HCT116 (cell line): ENCODE measurements at regions not wholly inside any gene's neighbourhood (a gene's known extent, or its start where the extent isn't known, plus 50 kb on each side); places are given as distances from the start of the nearest gene placed in this dataset.

ENCODE experiments used
- ATAC-seq: fragments of 200-7000 bp; cut with Tn5 transposase; 2 replicates; pipeline ENCODE4 v1.9.1; 2020; ENCODE audit warnings: mild to moderate bottlenecking, moderate library complexity
- BruUV-seq: library from RNA; stranded (reverse); fragments of 400-500 nt; replicated peaks from 2 replicates; lab custom pipeline; 2021; lab: Mats Ljungman, UMichigan
- CTCF ChIA-PET: fragments of 300-600 bp; sonication (Branson Sonifier 250); formaldehyde crosslinking; loops from one replicate; lab custom pipeline; 2021; ENCODE audit warnings: antibody characterized with exemption; lab: Charles Lee
- POLR2A ChIA-PET: fragments of 300-600, 350-600 bp; sonication (Branson Sonifier 250); formaldehyde crosslinking; loops from one replicate; lab custom pipeline; 2021; ENCODE audit warnings: antibody characterized with exemption; lab: Charles Lee
- RAD21 ChIA-PET, 2 experiments: fragments of 300-600 bp; sonication (Branson Sonifier 250); formaldehyde crosslinking; loops; one replicate each; lab custom pipeline; 2023; ENCODE audit warnings: low total read pairs in 2 of 2; ENCODE audit not compliant: uncharacterized antibody in 2 of 2, unreplicated experiment in 2 of 2, low non-redundant PET in 1 of 2; lab: Charles Lee
- DNase-seq: peaks from one replicate; pipeline ENCODE4 v3.0.0-alpha.2; 2010; ENCODE audit warnings: low read depth, low spot score
- H2AFZ ChIP-seq: fragments of 200-600 bp; shearing (Covaris generic), sonication (generic); 2 replicates; pipeline ENCODE4 v1.6.1; 2017; ENCODE audit warnings: low read depth, mixed run types, mixed read lengths, antibody characterized with exemption, low read length; ENCODE audit not compliant: poor library complexity, severe bottlenecking
- H3K27ac ChIP-seq: 2 replicates; pipeline ENCODE4 v1.5.1; 2012; ENCODE audit warnings: low read depth, low read length
- H3K27me3 ChIP-seq: fragments of 200-600 bp; sonication (generic); 2 replicates; pipeline ENCODE4 v1.6.1; 2016; ENCODE audit warnings: mixed run types, low read length, mixed read lengths; ENCODE audit not compliant: insufficient read depth
- H3K36me3 ChIP-seq, 2 experiments: fragments of 200-500 bp in 1 of 2; fragments of 200-600 bp in 1 of 2; sonication (Bioruptor generic) in 1 of 2; sonication (generic) in 1 of 2; 2 replicates each; pipeline versions ENCODE4 v1.5.1 to v1.6.1; 2014 to 2016; ENCODE audit warnings: low read length in 2 of 2, inconsistent platforms in 1 of 2, mixed read lengths in 1 of 2, mixed run types in 1 of 2; ENCODE audit not compliant: insufficient read depth in 2 of 2, control insufficient read depth in 1 of 2
- H3K4me1 ChIP-seq, 2 experiments: fragments of 200-600 bp in 1 of 2; sonication (generic) in 1 of 2; 2 replicates each; pipeline versions ENCODE4 v1.5.1 to v1.6.1; 2012 to 2017; ENCODE audit warnings: low read length in 2 of 2, inconsistent platforms in 1 of 2, mild to moderate bottlenecking in 1 of 2, mixed read lengths in 1 of 2, mixed run types in 1 of 2, moderate library complexity in 1 of 2; ENCODE audit not compliant: insufficient read depth in 2 of 2, control insufficient read depth in 1 of 2
- H3K4me2 ChIP-seq: fragments of 200-600 bp; sonication (generic); 2 replicates; pipeline ENCODE4 v1.6.1; 2017; ENCODE audit warnings: mixed run types, low read length, mixed read lengths
- H3K4me3 ChIP-seq, 2 experiments: fragments of 200-600 bp in 1 of 2; sonication (generic) in 1 of 2; replicated peaks in 1 of 2; 2 replicates each; pipeline ENCODE4 v1.5.1; 2011 to 2016; ENCODE audit warnings: low read length in 2 of 2, control low read depth in 1 of 2, low read depth in 1 of 2, mild to moderate bottlenecking in 1 of 2, mixed read lengths in 1 of 2, mixed run types in 1 of 2
- H3K79me2 ChIP-seq: fragments of 200-600 bp; sonication (generic); 2 replicates; pipeline ENCODE4 v1.6.1; 2017; ENCODE audit warnings: mild to moderate bottlenecking, mixed run types, low read length, moderate library complexity, mixed read lengths; ENCODE audit not compliant: insufficient read depth
- H3K9ac ChIP-seq: fragments of 200-600 bp; sonication (generic); 2 replicates; pipeline ENCODE4 v1.6.1; 2016; ENCODE audit warnings: low read length, mixed read lengths
- H3K9me2 ChIP-seq: fragments of 200-600 bp; sonication (generic), shearing (Covaris generic); 2 replicates; pipeline ENCODE4 v1.6.1; 2017; ENCODE audit warnings: mixed run types, mild to moderate bottlenecking, moderate library complexity; ENCODE audit not compliant: insufficient read depth
- H3K9me3 ChIP-seq, 2 experiments: fragments of 200-500 bp in 1 of 2; fragments of 200-600 bp in 1 of 2; sonication (Bioruptor generic) in 1 of 2; sonication (generic) in 1 of 2; 2 replicates each; pipeline ENCODE4 v1.6.1; 2014 to 2017; ENCODE audit warnings: low read length in 2 of 2, mixed read lengths in 2 of 2, inconsistent platforms in 1 of 2, low read depth in 1 of 2, mild to moderate bottlenecking in 1 of 2, mixed run types in 1 of 2, moderate library complexity in 1 of 2; ENCODE audit not compliant: control insufficient read depth in 1 of 2, insufficient read depth in 1 of 2
- H4K20me1 ChIP-seq: fragments of 200-600 bp; sonication (generic), shearing (Covaris generic); 2 replicates; pipeline ENCODE4 v1.6.1; 2017; ENCODE audit warnings: mixed run types, mild to moderate bottlenecking, moderate library complexity; ENCODE audit not compliant: insufficient read depth
- EGR1 ChIP-seq: IDR thresholded peaks from 2 replicates; pipeline ENCODE4 v1.6.1; 2012; ENCODE audit warnings: low read depth
- FOSL1 ChIP-seq: IDR thresholded peaks from 2 replicates; pipeline ENCODE4 v1.6.1; 2012; ENCODE audit warnings: low read depth
- JUND ChIP-seq: IDR thresholded peaks from 2 replicates; pipeline ENCODE4 v1.6.1; 2012
- SIN3A ChIP-seq: IDR thresholded peaks from 2 replicates; pipeline ENCODE4 v1.6.1; 2012; ENCODE audit warnings: low read depth
- SP1 ChIP-seq: IDR thresholded peaks from 2 replicates; pipeline ENCODE4 v1.6.1; 2012; ENCODE audit warnings: low read depth
- TCF7L2 ChIP-seq: IDR thresholded peaks from 2 replicates; pipeline ENCODE4 v1.7.0; 2011; ENCODE audit warnings: borderline replicate concordance, inconsistent platforms; ENCODE audit not compliant: insufficient read depth, insufficient read length; ENCODE audit errors: extremely low read depth
- YY1 ChIP-seq: IDR thresholded peaks from 2 replicates; pipeline ENCODE4 v1.6.1; 2011; ENCODE audit warnings: low read length, low read depth, moderate library complexity, mild to moderate bottlenecking; ENCODE audit not compliant: insufficient replicate concordance; ENCODE audit errors: extremely low read depth
- ZNF274 ChIP-seq: fragments of 200-500 bp; sonication (Bioruptor generic); IDR thresholded peaks from 2 replicates; pipeline ENCODE4 v1.6.1; 2014; ENCODE audit warnings: mild to moderate bottlenecking, low read depth, low read length, inconsistent platforms
- intact Hi-C: fragments of 100-400 bp; cut with micrococcal nuclease; formaldehyde crosslinking; loops from 2 replicates; pipeline ENCODE4 v1.10.0; 2022
- TF ChIP-seq, protein P1 (sequence below): IDR thresholded peaks from 2 replicates; pipeline ENCODE4 v1.6.1; 2011; ENCODE audit warnings: mild to moderate bottlenecking, low read length, moderate library complexity; ENCODE audit not compliant: insufficient replicate concordance; ENCODE audit errors: extremely low read depth

DNA sequence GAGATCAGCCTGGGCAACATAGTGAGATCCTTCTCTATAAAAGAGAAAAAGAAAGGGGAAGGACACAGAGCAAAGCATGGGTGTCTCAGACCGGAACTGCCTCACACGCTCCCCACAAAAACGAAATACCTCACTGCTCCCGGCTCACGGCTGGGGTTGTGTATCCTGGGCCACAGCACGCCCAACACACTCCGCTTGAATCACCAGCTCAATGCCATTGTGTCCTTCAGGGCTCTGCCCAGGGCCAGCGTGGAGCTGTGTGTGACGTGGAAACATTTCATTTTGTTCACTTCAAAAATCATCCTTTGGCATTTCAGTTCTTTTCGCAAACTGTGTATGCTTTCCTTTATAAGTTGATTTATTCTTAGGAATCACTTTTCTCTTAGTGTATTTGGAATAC lies 279.5 kb downstream of the IRX1 start:
- CTCF ChIA-PET: no interaction called here
- H2AFZ ChIP-seq: no peak overlapping the region
- BruUV-seq: no TSS peak
- no peaks in the 10 kb centered on the region for H3K27me3 ChIP-seq
- H3K4me3 ChIP-seq: no peak overlapping the region
- no peak overlapping the region for H3K27ac ChIP-seq
- TF ChIP-seq FOSL1 (no peak), ZNF274 (no peak), EGR1 (no peak), JUND (no peak), YY1 (no peak)
- TF ChIP-seq, all 23 proteins: peak for 0
- peaks cover 11 to 40% of the 10 kb centered on the region in 2 experiments; a peak in 2 of 4 replicates for H3K9me3 ChIP-seq
- H4K20me1 ChIP-seq: no peaks in the 10 kb centered on the region
- RAD21 ChIA-PET: no interaction called here
- intact Hi-C loops: no loop called here
- ATAC-seq: no peak
- H3K36me3 ChIP-seq: no peaks in the 10 kb centered on the region
- H3K4me1 ChIP-seq: no peaks in the 10 kb centered on the region
- H3K9me2 ChIP-seq: no peaks in the 10 kb centered on the region
- no peak overlapping the region for H3K9ac ChIP-seq
- no peaks in the 10 kb centered on the region for H3K79me2 ChIP-seq
- no peak overlapping the region for H3K4me2 ChIP-seq
- POLR2A ChIA-PET: no interaction called here
- DNase-seq: no peak

DNA sequence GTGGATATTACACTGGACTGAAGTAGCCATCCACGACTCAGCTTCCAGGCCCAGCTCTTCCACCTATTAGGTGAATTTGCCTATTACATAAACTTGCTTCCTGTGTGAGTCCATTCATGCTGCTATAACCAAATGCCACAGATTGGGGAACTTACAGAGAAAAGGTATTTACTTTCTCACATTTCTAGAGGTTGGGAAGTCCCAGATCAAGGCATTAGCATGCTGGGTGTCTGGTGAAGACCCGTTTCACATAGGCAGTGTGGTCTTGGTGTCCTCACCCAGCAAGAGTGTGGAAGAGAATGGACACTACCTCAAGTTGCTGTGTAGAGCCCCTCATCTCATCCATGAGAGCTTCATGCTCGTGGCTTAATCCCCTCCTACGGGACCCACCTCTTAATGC lies 282.6 kb downstream of the IRX1 start:
- no peak for ATAC-seq
- no TSS peak for BruUV-seq
- POLR2A ChIA-PET: no interaction called here

More for the DNA sequence above, 282.6 kb downstream of the IRX1 start:
- Histone ChIP-seq H3K9me3 (peaks cover 8 to 26% of the 10 kb centered on the region in 2 experiments; a peak in 2 of 4 replicates), H3K4me3 (no peak overlapping the region), H3K4me2 (no peak overlapping the region), H3K36me3 (no peaks in the 10 kb centered on the region), H3K79me2 (no peaks in the 10 kb centered on the region), H3K27me3 (no peaks in the 10 kb centered on the region), H2AFZ (no peak overlapping the region), H3K4me1 (no peaks in the 10 kb centered on the region), H3K9ac (no peak overlapping the region)
- ChIA-PET CTCF (no interaction called here), RAD21 (no interaction called here)
- DNase-seq: no peak
- TF ChIP-seq SP1 (no peak), TCF7L2 (no peak), SIN3A (no peak), FOSL1 (no peak)
- TF ChIP-seq, protein P1, sequence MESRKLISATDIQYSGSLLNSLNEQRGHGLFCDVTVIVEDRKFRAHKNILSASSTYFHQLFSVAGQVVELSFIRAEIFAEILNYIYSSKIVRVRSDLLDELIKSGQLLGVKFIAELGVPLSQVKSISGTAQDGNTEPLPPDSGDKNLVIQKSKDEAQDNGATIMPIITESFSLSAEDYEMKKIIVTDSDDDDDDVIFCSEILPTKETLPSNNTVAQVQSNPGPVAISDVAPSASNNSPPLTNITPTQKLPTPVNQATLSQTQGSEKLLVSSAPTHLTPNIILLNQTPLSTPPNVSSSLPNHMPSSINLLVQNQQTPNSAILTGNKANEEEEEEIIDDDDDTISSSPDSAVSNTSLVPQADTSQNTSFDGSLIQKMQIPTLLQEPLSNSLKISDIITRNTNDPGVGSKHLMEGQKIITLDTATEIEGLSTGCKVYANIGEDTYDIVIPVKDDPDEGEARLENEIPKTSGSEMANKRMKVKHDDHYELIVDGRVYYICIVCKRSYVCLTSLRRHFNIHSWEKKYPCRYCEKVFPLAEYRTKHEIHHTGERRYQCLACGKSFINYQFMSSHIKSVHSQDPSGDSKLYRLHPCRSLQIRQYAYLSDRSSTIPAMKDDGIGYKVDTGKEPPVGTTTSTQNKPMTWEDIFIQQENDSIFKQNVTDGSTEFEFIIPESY: no peak
- TF ChIP-seq, all 23 proteins: peak for 0
- Histone ChIP-seq H4K20me1 (no peaks in the 10 kb centered on the region), H3K9me2 (no peaks in the 10 kb centered on the region), H3K27ac (no peak overlapping the region)
- intact Hi-C loops: no loop called here
